ENCODE measurements at regions not wholly inside any gene's neighbourhood (a gene's known extent, or its start where the extent isn't known, plus 50 kb on each side); places are given as distances from the start of the nearest gene placed in this dataset.

DNA sequence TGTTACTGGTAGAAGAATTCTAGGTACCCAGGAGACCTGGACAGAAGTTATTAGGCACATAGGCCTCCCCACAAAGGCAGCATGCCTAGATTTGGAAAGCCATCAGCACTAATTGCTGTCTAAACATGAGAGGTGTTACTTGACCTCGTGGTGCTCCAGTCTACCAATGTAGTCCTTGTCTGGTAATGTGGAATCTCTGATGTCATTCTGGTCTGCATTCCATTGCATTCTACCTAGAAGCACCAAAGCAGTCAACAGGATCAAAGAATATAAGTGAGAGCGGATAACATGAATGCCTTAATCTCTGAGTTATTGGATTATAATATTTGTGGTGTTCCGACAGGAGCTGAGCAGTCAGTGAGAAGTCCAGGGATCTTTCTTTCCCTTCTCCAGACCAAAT is 175.2 kb downstream of the PSAT1 start:
- TF ChIP-seq POLR2A (IDR thresholded peaks at IDR 0.05): no peak
- no peak for TF ChIP-seq CTCF (IDR thresholded peaks at IDR 0.05)
- no peak for TF ChIP-seq POLR2AphosphoS5 (IDR thresholded peaks at IDR 0.05)

Data from breast epithelium (tissue), 3 donors.